Astrocyte (in vitro differentiated cells and primary cell): ENCODE measurements at regions not wholly inside any gene's neighbourhood (a gene's known extent, or its start where the extent isn't known, plus 50 kb on each side); places are given as distances from the start of the nearest gene placed in this dataset.

ENCODE experiments used
- DNase-seq: peaks from one replicate; pipeline ENCODE4 v3.0.0-alpha.2; 2010; ENCODE audit warnings: low read depth
- FAIRE-seq: peaks from 2 replicates; lab custom pipeline; 2011; peaks lifted over from hg19 to GRCh38; lab: Jason Lieb, UNC
- H2AFZ ChIP-seq: 2 replicates; pipeline ENCODE4 v1.6.0; 2012; ENCODE audit warnings: low read depth, low read length, inconsistent platforms
- H3K27ac ChIP-seq: 2 replicates; pipeline ENCODE4 v1.5.1; 2011; ENCODE audit warnings: low read depth, low read length, inconsistent platforms
- H3K27me3 ChIP-seq: 2 replicates; pipeline ENCODE4 v1.6.0; 2011; ENCODE audit warnings: low read length, inconsistent platforms; ENCODE audit not compliant: insufficient read depth
- H3K36me3 ChIP-seq: 2 replicates; pipeline ENCODE4 v1.5.1; 2011; ENCODE audit warnings: low read length, inconsistent platforms; ENCODE audit not compliant: insufficient read depth
- H3K4me1 ChIP-seq: 2 replicates; pipeline ENCODE4 v1.5.1; 2011; ENCODE audit warnings: low read length, inconsistent platforms; ENCODE audit not compliant: insufficient read depth
- H3K4me2 ChIP-seq: 2 replicates; pipeline ENCODE4 v1.6.0; 2012; ENCODE audit warnings: low read length, inconsistent platforms
- H3K4me3 ChIP-seq: 2 replicates; pipeline ENCODE4 v1.5.1; 2011; ENCODE audit warnings: low read depth, mild to moderate bottlenecking, low read length, inconsistent platforms; ENCODE audit not compliant: insufficient read depth
- H3K79me2 ChIP-seq: 2 replicates; pipeline ENCODE4 v1.6.0; 2012; ENCODE audit warnings: mild to moderate bottlenecking, low read length, inconsistent platforms; ENCODE audit not compliant: insufficient read depth
- H3K9ac ChIP-seq: 2 replicates; pipeline ENCODE4 v1.6.0; 2012; ENCODE audit warnings: mild to moderate bottlenecking, low read length, inconsistent platforms
- H3K9me3 ChIP-seq: 2 replicates; pipeline ENCODE4 v1.5.1; 2012; ENCODE audit warnings: low read depth, mild to moderate bottlenecking, low read length, inconsistent platforms; ENCODE audit not compliant: insufficient read depth
- H4K20me1 ChIP-seq: 2 replicates; pipeline ENCODE4 v1.6.0; 2012; ENCODE audit warnings: low read length, inconsistent platforms; ENCODE audit not compliant: insufficient read depth
- H3K27ac Mint-ChIP-seq: one replicate; pipeline ENCODE4 v1.8.0; 2021; ENCODE audit warnings: mild to moderate bottlenecking, mixed read lengths; ENCODE audit not compliant: unreplicated experiment
- H3K27me3 Mint-ChIP-seq: one replicate; pipeline ENCODE4 v1.8.0; 2021; ENCODE audit warnings: low read depth, mixed read lengths; ENCODE audit not compliant: unreplicated experiment
- H3K36me3 Mint-ChIP-seq: one replicate; pipeline ENCODE4 v1.8.0; 2021; ENCODE audit warnings: low read depth, mixed read lengths; ENCODE audit not compliant: unreplicated experiment
- H3K4me1 Mint-ChIP-seq: one replicate; pipeline ENCODE4 v1.8.0; 2021; ENCODE audit warnings: low read depth, mixed read lengths; ENCODE audit not compliant: unreplicated experiment
- H3K4me3 Mint-ChIP-seq: one replicate; pipeline ENCODE4 v1.8.0; 2021; ENCODE audit warnings: mild to moderate bottlenecking, moderate library complexity, mixed read lengths; ENCODE audit not compliant: unreplicated experiment
- H3K9me3 Mint-ChIP-seq: one replicate; pipeline ENCODE4 v1.8.0; 2021; ENCODE audit warnings: mild to moderate bottlenecking, mixed read lengths; ENCODE audit not compliant: unreplicated experiment
- EZH2 ChIP-seq: IDR thresholded peaks from 2 replicates; pipeline ENCODE4 v1.6.1; 2012; ENCODE audit warnings: mild to moderate bottlenecking, low read length, inconsistent platforms; ENCODE audit not compliant: insufficient read depth
- TF ChIP-seq, protein P1 (sequence below): IDR thresholded peaks from 2 replicates; pipeline ENCODE4 v1.5.1; 2011; ENCODE audit warnings: low read depth, mild to moderate bottlenecking, inconsistent platforms, low read length, moderate library complexity; ENCODE audit not compliant: insufficient read depth

DNA sequence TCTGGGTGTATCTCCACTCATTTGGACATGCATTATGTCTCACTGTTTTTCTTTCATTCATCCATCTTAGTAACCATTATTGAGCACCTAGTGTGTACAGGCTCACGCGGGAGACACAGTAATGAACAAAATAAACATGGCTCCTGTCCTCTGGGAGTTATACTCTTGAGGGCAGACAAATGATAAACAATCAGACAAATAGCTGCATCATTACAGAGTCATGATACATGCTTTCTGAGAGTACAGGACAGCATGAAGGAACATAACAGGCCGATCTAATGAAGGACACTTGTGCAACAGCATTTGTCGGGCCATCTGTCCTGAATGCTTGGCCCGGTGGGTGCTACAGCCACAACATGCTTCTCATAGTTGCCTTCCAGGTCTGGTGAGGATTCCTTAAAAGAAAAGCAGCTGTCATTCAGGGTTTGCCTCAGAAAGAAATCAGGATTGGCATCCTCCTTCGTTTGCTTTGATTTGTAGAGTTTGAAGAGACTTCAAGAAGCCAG is 77.2 kb upstream of the EGLN3 start:
- H3K36me3 Mint-ChIP-seq: no peaks in the 10 kb centered on the region
- peaks cover 5% of the 10 kb centered on the region for H3K9me3 Mint-ChIP-seq
- Histone ChIP-seq H3K27me3 (peaks cover 2% of the 10 kb centered on the region), H3K36me3 (no peaks in the 10 kb centered on the region), H3K4me2 (no peak overlapping the region), H3K27ac (no peak overlapping the region), H3K4me3 (no peak overlapping the region), H4K20me1 (no peaks in the 10 kb centered on the region), H3K9ac (no peak overlapping the region), H3K9me3 (no peaks in the 10 kb centered on the region), H3K79me2 (no peaks in the 10 kb centered on the region), H2AFZ (no peak overlapping the region), H3K4me1 (no peaks in the 10 kb centered on the region)
- no peak for FAIRE-seq
- TF ChIP-seq, protein P1, sequence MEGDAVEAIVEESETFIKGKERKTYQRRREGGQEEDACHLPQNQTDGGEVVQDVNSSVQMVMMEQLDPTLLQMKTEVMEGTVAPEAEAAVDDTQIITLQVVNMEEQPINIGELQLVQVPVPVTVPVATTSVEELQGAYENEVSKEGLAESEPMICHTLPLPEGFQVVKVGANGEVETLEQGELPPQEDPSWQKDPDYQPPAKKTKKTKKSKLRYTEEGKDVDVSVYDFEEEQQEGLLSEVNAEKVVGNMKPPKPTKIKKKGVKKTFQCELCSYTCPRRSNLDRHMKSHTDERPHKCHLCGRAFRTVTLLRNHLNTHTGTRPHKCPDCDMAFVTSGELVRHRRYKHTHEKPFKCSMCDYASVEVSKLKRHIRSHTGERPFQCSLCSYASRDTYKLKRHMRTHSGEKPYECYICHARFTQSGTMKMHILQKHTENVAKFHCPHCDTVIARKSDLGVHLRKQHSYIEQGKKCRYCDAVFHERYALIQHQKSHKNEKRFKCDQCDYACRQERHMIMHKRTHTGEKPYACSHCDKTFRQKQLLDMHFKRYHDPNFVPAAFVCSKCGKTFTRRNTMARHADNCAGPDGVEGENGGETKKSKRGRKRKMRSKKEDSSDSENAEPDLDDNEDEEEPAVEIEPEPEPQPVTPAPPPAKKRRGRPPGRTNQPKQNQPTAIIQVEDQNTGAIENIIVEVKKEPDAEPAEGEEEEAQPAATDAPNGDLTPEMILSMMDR: no peak
- TF ChIP-seq EZH2: no peak
- no peak overlapping the region for H3K4me3 Mint-ChIP-seq
- H3K27me3 Mint-ChIP-seq: peaks cover 11% of the 10 kb centered on the region
- H3K4me1 Mint-ChIP-seq: peaks cover 4% of the 10 kb centered on the region
- DNase-seq: no peak
- H3K27ac Mint-ChIP-seq: no peak overlapping the region

DNA sequence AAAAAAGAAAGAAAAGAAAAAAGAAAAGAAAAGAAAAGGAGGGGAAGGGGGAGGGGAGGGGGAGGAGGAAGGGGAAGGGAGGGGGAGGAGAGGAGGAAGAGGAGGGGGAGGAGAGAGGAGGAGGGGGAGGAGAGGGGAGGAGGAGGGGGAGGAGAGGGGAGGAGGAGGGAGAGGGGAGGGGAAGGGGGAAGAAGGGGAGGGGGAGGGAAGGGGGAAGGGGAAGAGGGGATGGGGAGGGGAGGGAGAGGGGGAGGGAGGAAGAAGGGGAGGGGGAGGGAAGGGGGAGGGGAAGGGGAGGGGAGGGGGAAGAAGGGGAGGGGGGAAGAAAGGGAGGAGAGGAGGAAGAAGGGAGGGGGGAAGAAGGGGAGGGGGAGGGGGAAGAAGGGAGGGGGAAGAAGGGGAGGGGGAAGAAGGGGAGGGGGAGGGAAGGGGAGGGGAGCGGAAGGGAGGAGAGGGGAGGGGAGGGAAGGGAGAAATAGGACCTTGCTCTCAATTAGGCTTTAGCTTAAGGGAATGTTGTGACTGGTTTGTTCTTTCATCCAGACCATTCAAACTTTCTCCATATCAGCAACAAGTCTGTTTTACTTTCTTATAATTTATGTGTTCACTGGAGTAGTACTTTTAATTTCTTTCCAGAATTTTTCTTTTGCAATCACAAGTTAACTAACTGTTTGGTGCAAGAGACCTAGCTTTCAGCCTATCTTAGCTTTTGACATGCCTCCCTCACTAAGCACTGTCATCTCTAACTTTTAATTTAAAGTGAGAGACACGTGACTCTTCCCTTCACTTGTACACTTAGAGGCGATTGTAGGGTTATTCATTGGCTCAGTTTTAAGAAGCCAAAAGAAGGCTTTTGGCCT is 76.5 kb upstream of the EGLN3 start:
- H3K36me3 Mint-ChIP-seq: no peaks in the 10 kb centered on the region
- Histone ChIP-seq H3K4me3 (no peak overlapping the region), H3K4me2 (no peak overlapping the region), H3K9ac (no peak overlapping the region), H4K20me1 (no peaks in the 10 kb centered on the region), H3K27ac (no peak overlapping the region), H3K4me1 (no peaks in the 10 kb centered on the region), H3K9me3 (no peaks in the 10 kb centered on the region), H3K27me3 (peaks cover 2% of the 10 kb centered on the region), H3K36me3 (no peaks in the 10 kb centered on the region), H2AFZ (no peak overlapping the region), H3K79me2 (no peaks in the 10 kb centered on the region)
- H3K4me1 Mint-ChIP-seq: peaks cover 4% of the 10 kb centered on the region
- no peak for TF ChIP-seq EZH2
- TF ChIP-seq, protein P1: no peak
- peaks cover 11% of the 10 kb centered on the region for H3K27me3 Mint-ChIP-seq
- H3K27ac Mint-ChIP-seq: no peak overlapping the region
- H3K9me3 Mint-ChIP-seq: peaks cover 5% of the 10 kb centered on the region
- FAIRE-seq (no peak), DNase-seq (no peak)
- H3K4me3 Mint-ChIP-seq: no peak overlapping the region
